Smooth muscle cell (in vitro differentiated cells): ENCODE measurements at regions not wholly inside any gene's neighbourhood (a gene's known extent, or its start where the extent isn't known, plus 50 kb on each side); places are given as distances from the start of the nearest gene placed in this dataset.

ENCODE experiments used
- DNase-seq: peaks from one replicate; lab custom pipeline; 2025; ENCODE audit not compliant: unreplicated experiment; lab: John Stamatoyannopoulos, UW
- H2AFZ ChIP-seq: fragments of 200-600 bp; sonication (generic); 2 replicates; pipeline ENCODE4 v1.6.0; 2016; ENCODE audit warnings: antibody characterized with exemption, low read depth, mild to moderate bottlenecking
- H3F3A ChIP-seq: fragments of 200-600 bp; sonication (generic); 2 replicates; pipeline ENCODE4 v1.6.0; 2017; ENCODE audit warnings: antibody characterized with exemption, low read depth
- H3K27ac ChIP-seq: fragments of 200-600 bp; sonication (generic); 2 replicates; pipeline ENCODE4 v1.5.1; 2016; ENCODE audit warnings: low read depth, mild to moderate bottlenecking
- H3K27me3 ChIP-seq: fragments of 200-600 bp; sonication (generic); 2 replicates; pipeline ENCODE4 v1.6.1; 2016; ENCODE audit warnings: low read depth, mild to moderate bottlenecking
- H3K36me3 ChIP-seq: fragments of 200-600 bp; sonication (generic); 2 replicates; pipeline ENCODE4 v1.5.1; 2016; ENCODE audit warnings: low read depth
- H3K4me1 ChIP-seq: fragments of 200-600 bp; sonication (generic); 2 replicates; pipeline ENCODE4 v1.5.1; 2016; ENCODE audit warnings: low read depth
- H3K4me2 ChIP-seq: fragments of 200-600 bp; sonication (generic); 2 replicates; pipeline ENCODE4 v1.6.0; 2016; ENCODE audit warnings: mild to moderate bottlenecking
- H3K4me3 ChIP-seq: fragments of 200-600 bp; sonication (generic); 2 replicates; pipeline ENCODE4 v1.5.1; 2016; ENCODE audit warnings: mild to moderate bottlenecking
- H3K79me2 ChIP-seq: fragments of 200-600 bp; sonication (generic); 2 replicates; pipeline ENCODE4 v1.6.0; 2016; ENCODE audit warnings: low read depth, mild to moderate bottlenecking
- H3K9ac ChIP-seq: fragments of 200-600 bp; sonication (generic); 2 replicates; pipeline ENCODE4 v1.6.0; 2016; ENCODE audit warnings: low read depth
- H3K9me3 ChIP-seq: fragments of 200-600 bp; sonication (generic); replicated peaks from 2 replicates; pipeline ENCODE4 v1.5.1; 2016; ENCODE audit warnings: low read depth
- H4K20me1 ChIP-seq: fragments of 200-600 bp; sonication (generic); 2 replicates; pipeline ENCODE4 v1.6.0; 2016; ENCODE audit warnings: low read depth
- WGBS: methylation state at CpG from one replicate; pipeline ENCODE4 v1.1.7; 2016; ENCODE audit warnings: low lambda C conversion rate; 5-methylcytosine and 5-hydroxymethylcytosine counted together
- TF ChIP-seq, protein P1 (sequence below): fragments of 200-600 bp; sonication (generic); IDR thresholded peaks from 2 replicates; pipeline ENCODE4 v1.5.1; 2017; ENCODE audit warnings: borderline replicate concordance, mild to moderate bottlenecking, antibody characterized with exemption; ENCODE audit not compliant: insufficient read depth, poor library complexity, severe bottlenecking

GRCh38 chr2:236985761-236986339, 99.8 kb upstream of the COPS8 start:
- Histone ChIP-seq H3K27ac (no peak overlapping the region), H3K4me2 (no peak overlapping the region), H3K27me3 (no peaks in the 10 kb centered on the region), H3K36me3 (no peaks in the 10 kb centered on the region), H3F3A (no peaks in the 10 kb centered on the region), H3K79me2 (no peaks in the 10 kb centered on the region), H4K20me1 (no peaks in the 10 kb centered on the region), H3K9ac (no peak overlapping the region), H3K4me3 (no peak overlapping the region), H3K4me1 (peaks cover 4% of the 10 kb centered on the region), H2AFZ (no peak overlapping the region), H3K9me3 (no peaks in the 10 kb centered on the region)
- no peak for DNase-seq
- WGBS: 81% methylated on average over 7 of the region's 7 CpGs
- TF ChIP-seq, protein P1, sequence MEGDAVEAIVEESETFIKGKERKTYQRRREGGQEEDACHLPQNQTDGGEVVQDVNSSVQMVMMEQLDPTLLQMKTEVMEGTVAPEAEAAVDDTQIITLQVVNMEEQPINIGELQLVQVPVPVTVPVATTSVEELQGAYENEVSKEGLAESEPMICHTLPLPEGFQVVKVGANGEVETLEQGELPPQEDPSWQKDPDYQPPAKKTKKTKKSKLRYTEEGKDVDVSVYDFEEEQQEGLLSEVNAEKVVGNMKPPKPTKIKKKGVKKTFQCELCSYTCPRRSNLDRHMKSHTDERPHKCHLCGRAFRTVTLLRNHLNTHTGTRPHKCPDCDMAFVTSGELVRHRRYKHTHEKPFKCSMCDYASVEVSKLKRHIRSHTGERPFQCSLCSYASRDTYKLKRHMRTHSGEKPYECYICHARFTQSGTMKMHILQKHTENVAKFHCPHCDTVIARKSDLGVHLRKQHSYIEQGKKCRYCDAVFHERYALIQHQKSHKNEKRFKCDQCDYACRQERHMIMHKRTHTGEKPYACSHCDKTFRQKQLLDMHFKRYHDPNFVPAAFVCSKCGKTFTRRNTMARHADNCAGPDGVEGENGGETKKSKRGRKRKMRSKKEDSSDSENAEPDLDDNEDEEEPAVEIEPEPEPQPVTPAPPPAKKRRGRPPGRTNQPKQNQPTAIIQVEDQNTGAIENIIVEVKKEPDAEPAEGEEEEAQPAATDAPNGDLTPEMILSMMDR: no peak

GRCh38 chr2:236986524-236987330, 99.0 kb upstream of the COPS8 start:
- H3K4me2 ChIP-seq: no peak overlapping the region
- H3F3A ChIP-seq: no peaks in the 10 kb centered on the region
- H3K79me2 ChIP-seq: no peaks in the 10 kb centered on the region
- no peak overlapping the region for H3K27ac ChIP-seq
- DNase-seq: no peak
- no peak overlapping the region for H3K9ac ChIP-seq
- H3K27me3 ChIP-seq: no peaks in the 10 kb centered on the region
- H2AFZ ChIP-seq: no peak overlapping the region
- 95% methylated on average over 10 of the region's 10 CpGs for WGBS
- no peaks in the 10 kb centered on the region for H4K20me1 ChIP-seq
- TF ChIP-seq, protein P1: no peak
- no peaks in the 10 kb centered on the region for H3K9me3 ChIP-seq
- H3K4me1 ChIP-seq: peaks cover 4% of the 10 kb centered on the region
- H3K36me3 ChIP-seq: no peaks in the 10 kb centered on the region
- H3K4me3 ChIP-seq: no peak overlapping the region

DNA sequence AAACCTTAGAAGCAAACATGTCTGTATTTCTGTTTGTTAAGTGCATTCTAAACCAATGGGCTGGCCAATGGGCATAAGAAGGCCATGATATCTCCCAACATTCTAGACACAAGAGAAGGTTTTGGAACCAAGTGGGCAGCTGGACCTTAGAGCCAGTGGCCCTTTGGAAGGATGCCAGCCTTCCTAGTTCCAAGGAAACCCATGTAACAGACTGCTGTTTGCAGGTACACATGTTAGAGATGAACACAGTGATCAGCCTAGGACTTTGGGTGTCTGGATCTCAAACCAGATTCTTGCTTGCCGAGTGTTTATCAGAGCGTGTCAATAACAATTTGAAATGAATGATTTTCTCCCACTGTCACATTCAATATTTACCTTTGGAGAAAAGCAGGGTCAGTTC, 97.5 kb upstream of the COPS8 start:
- no peak overlapping the region for H3K4me3 ChIP-seq
- 96% methylated on average over 2 of the region's 2 CpGs for WGBS
- DNase-seq: no peak
- H3K27me3 ChIP-seq: no peaks in the 10 kb centered on the region
- TF ChIP-seq, protein P1: no peak
- no peak overlapping the region for H3K27ac ChIP-seq
- H3K9ac ChIP-seq: no peak overlapping the region
- H2AFZ ChIP-seq: no peak overlapping the region
- no peaks in the 10 kb centered on the region for H3F3A ChIP-seq
- H3K36me3 ChIP-seq: no peaks in the 10 kb centered on the region
- H3K79me2 ChIP-seq: no peaks in the 10 kb centered on the region
- H4K20me1 ChIP-seq: no peaks in the 10 kb centered on the region
- no peak overlapping the region for H3K4me2 ChIP-seq
- no peaks in the 10 kb centered on the region for H3K9me3 ChIP-seq
- H3K4me1 ChIP-seq: peaks cover 4% of the 10 kb centered on the region
